Stimulated activated CD8-positive, alpha-beta memory T cell treated with anti-CD3 and anti-CD28 coated beads, Interleukin-2, amount 100 ng/mL, for 1 hour (primary cell): ENCODE measurements at regions not wholly inside any gene's neighbourhood (a gene's known extent, or its start where the extent isn't known, plus 50 kb on each side); places are given as distances from the start of the nearest gene placed in this dataset.

Source experiments
- DNase-seq, 2 donors: peaks; one replicate each; pipeline ENCODE4 v3.0.0-alpha.2; 2020; ENCODE audit warnings: low read depth in 2 of 2

GRCh38 chr20:50405915-50406609 lies 104.1 kb upstream of the PTPN1 start:
- DNase-seq: no peak

- DNase-seq: no peak
These were observed 103.5 kb upstream of the PTPN1 start for GRCh38 chr20:50406610-50407136.

GRCh38 chr20:50408526-50409364 lies 101.4 kb upstream of the PTPN1 start:
- no peak for DNase-seq

DNA sequence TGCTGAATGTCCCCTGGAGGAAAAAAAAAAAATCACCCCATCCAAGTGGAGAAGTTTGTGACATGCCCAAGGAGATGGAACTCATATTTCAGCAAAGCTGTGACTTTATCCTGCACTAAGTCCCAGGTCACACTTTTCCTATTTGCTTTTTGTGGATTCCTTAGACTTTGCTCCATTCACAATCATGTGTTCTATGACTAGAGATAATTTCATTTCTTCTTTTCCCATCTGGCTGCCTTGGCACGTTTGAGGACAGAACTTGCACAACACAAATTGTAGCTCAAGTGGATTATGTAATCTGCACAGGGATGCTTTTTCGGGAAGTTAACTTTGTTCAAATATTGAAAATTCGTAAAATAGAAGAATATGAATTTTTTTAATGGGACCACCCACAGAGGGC lies 100.7 kb upstream of the PTPN1 start:
- DNase-seq: no peak

DNA sequence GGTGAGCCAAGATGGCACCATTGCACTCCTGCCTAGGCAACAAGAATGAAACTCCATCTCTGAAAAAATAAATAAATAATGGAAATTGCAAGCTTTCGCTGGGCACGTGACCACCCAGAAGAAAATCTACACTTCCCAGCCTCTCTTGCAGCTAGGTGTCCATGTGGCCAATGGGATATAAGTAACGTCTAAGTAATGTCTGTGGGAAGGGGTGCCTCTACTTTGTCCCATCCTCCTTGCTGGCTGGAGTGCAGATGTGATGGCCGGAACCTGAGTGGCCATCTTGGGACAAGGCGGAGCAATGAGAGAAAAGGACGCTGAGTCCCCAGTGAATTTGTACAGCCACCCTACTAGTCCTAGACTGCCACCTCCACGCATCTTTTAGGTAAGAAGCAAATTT lies 99.8 kb upstream of the PTPN1 start:
- DNase-seq: no peak

GRCh38 chr20:50412069-50412468 lies 98.1 kb upstream of the PTPN1 start:
- DNase-seq: no peak

- DNase-seq: no peak
These were observed 97.7 kb upstream of the PTPN1 start for GRCh38 chr20:50412499-50412898.

- DNase-seq: no peak
These were observed 97.1 kb upstream of the PTPN1 start for GRCh38 chr20:50413088-50413500.

GRCh38 chr20:50415021-50415515 lies 95.1 kb upstream of the PTPN1 start:
- DNase-seq: no peak

GRCh38 chr20:50415516-50416268 lies 94.5 kb upstream of the PTPN1 start:
- no peak for DNase-seq

DNA sequence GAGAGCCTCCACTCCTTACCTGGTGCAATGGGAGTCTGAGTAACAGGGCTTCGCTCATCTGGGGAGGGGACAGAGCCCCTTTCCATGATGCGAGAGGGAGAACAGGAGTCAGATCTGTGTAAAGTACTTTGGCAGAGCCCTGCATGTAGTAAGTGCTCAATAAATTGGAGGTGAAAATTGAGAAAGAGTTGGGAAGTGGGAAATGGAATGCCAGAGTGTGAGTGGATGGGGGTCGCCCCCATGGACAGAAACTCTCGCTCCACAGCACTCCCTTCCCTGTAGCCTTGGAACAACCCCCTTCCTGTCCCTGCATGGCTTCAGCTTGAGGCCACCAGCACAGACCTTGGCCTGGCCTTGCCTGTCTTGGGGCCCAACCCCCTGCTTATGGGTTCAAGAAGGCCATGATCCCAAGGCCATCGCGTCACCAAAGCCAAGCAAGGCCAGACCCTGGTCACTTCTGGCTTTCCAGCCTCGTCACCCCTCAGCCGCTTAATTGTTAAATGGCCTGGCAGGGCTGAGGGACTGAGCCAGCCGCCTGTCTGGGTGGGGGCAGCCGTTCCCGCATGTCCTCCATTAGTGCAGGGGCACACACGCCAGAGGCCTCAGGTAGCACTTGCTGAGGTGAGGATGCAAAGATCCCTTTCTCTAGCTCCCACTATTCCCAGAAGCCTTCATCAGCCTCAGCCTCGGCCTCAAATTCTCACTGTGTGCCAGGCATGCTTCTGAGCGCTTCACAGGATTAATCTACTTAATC lies 93.7 kb upstream of the PTPN1 start:
- DNase-seq: no peak

DNA sequence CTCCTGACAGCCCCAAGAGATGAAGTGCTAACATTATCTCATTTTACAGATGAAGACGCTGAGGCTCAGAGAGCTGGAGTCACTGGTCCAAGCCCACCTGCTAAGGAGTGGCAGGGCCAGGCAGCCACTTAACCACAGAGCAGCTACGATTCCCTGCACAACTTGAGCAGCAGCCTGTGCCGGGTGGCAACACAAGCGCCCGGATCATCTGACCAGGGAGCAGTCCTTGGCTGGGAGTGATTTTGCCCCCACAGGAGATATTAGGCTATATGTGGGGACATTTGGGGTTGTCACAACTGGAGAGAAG lies 93.2 kb upstream of the PTPN1 start:
- no peak for DNase-seq

GRCh38 chr20:50417484-50418235 lies 92.5 kb upstream of the PTPN1 start:
- no peak for DNase-seq

GRCh38 chr20:50418890-50419642 lies 91.1 kb upstream of the PTPN1 start:
- DNase-seq: no peak

DNA sequence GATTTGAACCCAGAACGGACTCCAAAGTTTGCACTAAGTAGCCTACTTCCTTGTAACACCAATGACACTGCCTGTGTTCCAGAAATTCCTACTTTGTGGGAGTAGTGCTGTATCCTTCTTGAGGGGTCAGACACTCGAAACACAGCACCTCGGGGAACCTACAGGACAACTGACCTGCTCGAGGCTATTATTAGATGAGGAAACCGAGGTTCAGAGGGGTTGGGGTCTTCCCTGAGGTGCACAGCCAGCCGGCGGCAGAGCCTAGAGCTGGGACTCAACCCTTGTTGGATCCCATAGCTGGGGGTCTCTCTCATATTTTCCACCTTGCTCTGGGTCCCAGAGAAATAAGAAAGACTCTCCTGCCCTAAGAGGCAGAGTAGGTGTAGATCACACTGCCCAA lies 89.8 kb upstream of the PTPN1 start:
- no peak for DNase-seq

- DNase-seq: no peak
These were observed 88.5 kb upstream of the PTPN1 start for GRCh38 chr20:50421356-50422340.

DNA sequence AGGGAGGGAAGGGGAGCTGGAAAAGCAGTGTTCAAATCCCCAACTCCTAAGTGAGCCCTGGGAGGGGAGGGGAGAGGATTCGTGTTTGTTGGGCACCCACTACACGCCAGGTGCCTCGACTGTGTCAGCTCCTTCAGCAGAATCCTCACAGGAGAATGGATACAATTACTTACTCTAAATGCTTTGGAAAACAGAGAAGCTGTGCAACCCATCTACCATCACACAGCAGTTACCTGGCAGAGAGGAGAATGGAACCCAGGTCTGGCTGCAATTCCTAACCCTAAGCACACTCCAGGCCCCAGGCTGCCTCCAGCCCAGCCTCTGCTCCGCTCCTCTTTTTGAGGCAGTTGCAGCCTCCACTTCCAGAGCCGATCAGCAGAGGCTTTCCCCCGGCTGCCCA lies 86.4 kb upstream of the PTPN1 start:
- no peak for DNase-seq

- DNase-seq: no peak
These were observed 85.1 kb upstream of the PTPN1 start for GRCh38 chr20:50425076-50425475.
